ENCODE measurements at regions not wholly inside any gene's neighbourhood (a gene's known extent, or its start where the extent isn't known, plus 50 kb on each side); places are given as distances from the start of the nearest gene placed in this dataset.

- Mint-ChIP-seq H3K4me3 (no peak overlapping the region), H3K27me3 (ENCODE audit: low read depth) (no peaks in the 10 kb centered on the region), H3K9me3 (peaks cover 8% of the 10 kb centered on the region), H3K36me3 (no peaks in the 10 kb centered on the region), H3K4me1 (peaks cover 27% of the 10 kb centered on the region), H3K27ac (no peak overlapping the region)
- TF ChIP-seq CTCF (IDR thresholded peaks at IDR 0.05; ENCODE audit: unreplicated experiment), result no peak
- DNase-seq (ENCODE audit: low spot score in 2 of 2, unreplicated experiment in 2 of 2), result no peak
Observed at GRCh38 chr2:182621191-182621590, 94.9 kb upstream of the DNAJC10 start.

- no peak for DNase-seq (ENCODE audit: low spot score in 2 of 2, unreplicated experiment in 2 of 2)
- peaks cover 27% of the 10 kb centered on the region for H3K4me1 Mint-ChIP-seq
- TF ChIP-seq CTCF (IDR thresholded peaks at IDR 0.05; ENCODE audit: unreplicated experiment), result no peak
- no peak overlapping the region for H3K4me3 Mint-ChIP-seq
- H3K27ac Mint-ChIP-seq, result no peak overlapping the region
- no peaks in the 10 kb centered on the region for H3K36me3 Mint-ChIP-seq
- H3K27me3 Mint-ChIP-seq (ENCODE audit: low read depth), result no peaks in the 10 kb centered on the region
- peaks cover 5% of the 10 kb centered on the region for H3K9me3 Mint-ChIP-seq
Observed at GRCh38 chr2:182621810-182622209, 94.2 kb upstream of the DNAJC10 start.

GRCh38 chr2:182622231-182622630 lies 93.8 kb upstream of the DNAJC10 start:
- Mint-ChIP-seq H3K27me3 (ENCODE audit: low read depth) (no peaks in the 10 kb centered on the region), H3K4me3 (no peak overlapping the region), H3K27ac (no peak overlapping the region), H3K4me1 (peaks cover 27% of the 10 kb centered on the region), H3K9me3 (peaks cover 5% of the 10 kb centered on the region), H3K36me3 (no peaks in the 10 kb centered on the region)
- TF ChIP-seq CTCF (IDR thresholded peaks at IDR 0.05; ENCODE audit: unreplicated experiment), result no peak
- DNase-seq (ENCODE audit: low spot score in 2 of 2, unreplicated experiment in 2 of 2), result no peak

- no peak for TF ChIP-seq CTCF (IDR thresholded peaks at IDR 0.05; ENCODE audit: unreplicated experiment)
- Mint-ChIP-seq H3K27ac (no peak overlapping the region), H3K9me3 (no peaks in the 10 kb centered on the region), H3K4me1 (peaks cover 9% of the 10 kb centered on the region), H3K27me3 (ENCODE audit: low read depth) (peaks cover 4% of the 10 kb centered on the region), H3K4me3 (no peak overlapping the region), H3K36me3 (no peaks in the 10 kb centered on the region)
- no peak for DNase-seq (ENCODE audit: low spot score in 2 of 2, unreplicated experiment in 2 of 2)
Observed at GRCh38 chr2:182625814-182626213, 90.2 kb upstream of the DNAJC10 start.

- Mint-ChIP-seq H3K36me3 (no peaks in the 10 kb centered on the region), H3K27me3 (ENCODE audit: low read depth) (peaks cover 4% of the 10 kb centered on the region), H3K4me1 (peaks cover 2% of the 10 kb centered on the region), H3K4me3 (no peak overlapping the region), H3K27ac (no peak overlapping the region), H3K9me3 (no peaks in the 10 kb centered on the region)
- DNase-seq (ENCODE audit: low spot score in 2 of 2, unreplicated experiment in 2 of 2), result no peak
- no peak for TF ChIP-seq CTCF (IDR thresholded peaks at IDR 0.05; ENCODE audit: unreplicated experiment)
Observed at GRCh38 chr2:182628916-182629315, 87.1 kb upstream of the DNAJC10 start.

GRCh38 chr2:182630207-182630606 lies 85.8 kb upstream of the DNAJC10 start:
- Mint-ChIP-seq H3K4me1 (peaks cover 2% of the 10 kb centered on the region), H3K27me3 (ENCODE audit: low read depth) (peaks cover 4% of the 10 kb centered on the region), H3K4me3 (no peak overlapping the region), H3K36me3 (no peaks in the 10 kb centered on the region), H3K27ac (no peak overlapping the region), H3K9me3 (no peaks in the 10 kb centered on the region)
- TF ChIP-seq CTCF (IDR thresholded peaks at IDR 0.05; ENCODE audit: unreplicated experiment), result no peak
- DNase-seq (ENCODE audit: low spot score in 2 of 2, unreplicated experiment in 2 of 2), result no peak
